NCI-H446 treated with DMSO at 0.1 percent for 48 hours (cell line): ENCODE measurements at regions not wholly inside any gene's neighbourhood (a gene's known extent, or its start where the extent isn't known, plus 50 kb on each side); places are given as distances from the start of the nearest gene placed in this dataset.
"Not testable (repeated sequence)": the region's sequence is repeated elsewhere in the genome, so short reads cannot be mapped to it uniquely, and the experiment has no call there.

ENCODE experiments used
- DNase-seq: peaks from one replicate; lab custom pipeline; 2025; lab: John Stamatoyannopoulos, UW

DNA sequence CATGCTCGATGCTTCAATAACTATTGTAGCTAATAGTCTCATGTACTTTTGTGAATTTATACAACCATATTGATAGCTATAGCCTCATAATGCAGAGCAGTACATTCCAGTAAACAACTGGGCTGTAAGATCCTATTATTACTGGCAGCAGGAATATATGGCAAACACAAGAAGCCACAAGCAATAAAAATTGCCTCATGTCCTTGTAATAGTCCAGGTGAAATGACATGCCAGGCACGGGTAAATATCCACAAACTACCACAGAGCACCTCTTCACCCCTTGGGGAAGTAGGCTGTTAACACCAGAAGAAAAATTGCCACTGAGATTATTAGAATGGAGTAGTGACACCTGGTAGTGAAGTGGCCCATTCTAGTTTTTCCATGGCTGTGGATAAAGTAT, 158.3 kb downstream of the MTX2 start:
- no peak for DNase-seq

DNA sequence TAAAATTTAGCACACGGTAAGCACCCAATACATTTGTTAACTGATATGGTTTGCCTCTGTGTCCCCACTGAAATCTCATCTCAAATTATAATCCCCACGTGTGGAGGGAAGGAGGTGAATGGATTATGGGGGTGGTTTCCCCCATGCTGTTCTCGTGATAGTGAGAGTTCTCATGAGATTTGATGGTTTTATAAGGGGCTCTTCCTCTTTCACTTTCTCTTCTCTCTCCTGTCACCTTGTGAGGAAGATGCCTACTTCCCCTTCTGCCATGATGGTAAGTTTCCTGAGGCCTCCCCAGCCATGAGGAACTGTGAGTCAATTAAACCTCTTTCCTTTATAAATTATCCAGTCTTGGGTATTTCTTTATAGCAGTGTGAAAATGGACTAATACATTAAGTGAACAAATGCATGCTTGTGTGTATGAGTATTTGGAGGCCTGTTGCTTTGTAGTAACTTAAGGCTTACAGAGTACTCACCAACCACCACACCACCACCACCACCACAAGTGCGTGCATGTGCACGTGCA, 159.8 kb downstream of the MTX2 start:
- not testable (repeated sequence) for DNase-seq

DNA sequence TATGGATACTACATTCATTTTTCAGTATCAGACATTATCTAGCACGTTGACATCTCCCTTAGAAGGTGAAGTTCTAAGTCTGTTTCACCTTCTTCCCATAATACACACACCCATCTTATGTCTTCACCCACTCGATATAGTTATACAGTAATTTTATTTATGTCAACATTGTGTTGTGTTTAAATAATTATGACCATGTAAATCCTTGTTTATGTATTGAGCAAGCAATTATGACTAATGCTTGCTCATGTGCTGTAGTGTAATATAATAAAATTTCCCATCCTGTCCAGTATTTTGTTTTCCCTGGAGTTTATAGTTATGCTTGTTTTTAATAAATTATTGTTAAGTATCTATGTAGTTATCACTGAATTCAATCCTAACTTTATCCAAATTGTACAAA, 163.2 kb downstream of the MTX2 start:
- DNase-seq, result no peak

DNA sequence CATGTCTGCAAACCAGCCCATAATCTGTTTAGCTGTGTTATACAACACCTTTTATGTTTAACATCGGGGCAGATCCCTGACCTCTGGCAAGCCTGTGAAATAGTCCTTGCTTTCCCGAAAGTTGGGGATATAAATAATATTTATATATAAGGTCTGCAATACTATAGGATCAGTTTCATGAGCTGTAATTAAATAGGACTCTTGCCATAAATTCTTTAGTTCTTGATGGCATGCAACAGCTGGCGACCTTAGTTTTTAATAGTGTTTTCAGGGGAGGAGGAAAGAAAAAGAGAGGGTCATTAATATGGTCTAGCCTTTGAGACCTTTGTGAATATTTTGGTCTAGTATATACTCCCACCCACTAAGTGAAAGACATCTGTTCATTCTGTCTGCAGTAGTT, 166.5 kb downstream of the MTX2 start:
- no peak for DNase-seq

DNA sequence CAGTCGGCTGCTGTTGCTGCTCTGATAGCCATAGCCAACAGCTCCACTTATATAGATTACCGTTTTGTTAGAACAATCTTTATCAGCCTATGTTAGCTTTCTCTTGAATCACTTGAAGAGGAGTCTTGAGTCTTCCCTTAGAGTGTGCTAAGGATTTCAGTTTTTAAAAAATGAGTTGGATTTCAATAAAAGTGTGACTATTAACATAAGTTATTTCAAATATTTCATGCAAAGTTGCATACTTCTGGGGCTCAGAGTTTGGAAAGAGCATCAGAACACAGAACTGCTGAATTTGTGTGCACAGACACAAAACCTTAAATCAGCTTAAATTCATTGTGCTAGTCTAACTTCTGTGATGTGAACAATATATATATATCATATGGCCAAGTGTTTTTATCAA, 174.7 kb downstream of the MTX2 start:
- DNase-seq, result no peak

DNA sequence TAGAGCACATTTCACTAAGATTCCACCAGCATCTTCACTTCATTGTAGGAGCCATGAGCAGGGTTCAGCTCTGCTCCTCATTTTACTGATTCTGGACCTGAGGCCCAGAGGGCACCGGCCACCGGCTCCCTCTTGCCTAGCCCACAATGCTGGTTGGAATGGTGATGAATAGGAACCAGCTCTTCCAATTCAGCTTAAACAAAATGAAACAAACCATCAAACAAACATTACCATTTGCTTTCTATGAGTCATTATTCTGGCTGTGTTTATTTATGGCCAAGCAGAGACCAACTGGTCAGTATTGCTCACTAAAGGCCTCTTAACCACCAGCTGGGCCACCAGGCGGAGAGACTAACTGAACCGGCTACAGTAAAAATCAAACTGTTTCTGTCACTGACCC, 176.7 kb downstream of the MTX2 start:
- DNase-seq, result no peak

DNA sequence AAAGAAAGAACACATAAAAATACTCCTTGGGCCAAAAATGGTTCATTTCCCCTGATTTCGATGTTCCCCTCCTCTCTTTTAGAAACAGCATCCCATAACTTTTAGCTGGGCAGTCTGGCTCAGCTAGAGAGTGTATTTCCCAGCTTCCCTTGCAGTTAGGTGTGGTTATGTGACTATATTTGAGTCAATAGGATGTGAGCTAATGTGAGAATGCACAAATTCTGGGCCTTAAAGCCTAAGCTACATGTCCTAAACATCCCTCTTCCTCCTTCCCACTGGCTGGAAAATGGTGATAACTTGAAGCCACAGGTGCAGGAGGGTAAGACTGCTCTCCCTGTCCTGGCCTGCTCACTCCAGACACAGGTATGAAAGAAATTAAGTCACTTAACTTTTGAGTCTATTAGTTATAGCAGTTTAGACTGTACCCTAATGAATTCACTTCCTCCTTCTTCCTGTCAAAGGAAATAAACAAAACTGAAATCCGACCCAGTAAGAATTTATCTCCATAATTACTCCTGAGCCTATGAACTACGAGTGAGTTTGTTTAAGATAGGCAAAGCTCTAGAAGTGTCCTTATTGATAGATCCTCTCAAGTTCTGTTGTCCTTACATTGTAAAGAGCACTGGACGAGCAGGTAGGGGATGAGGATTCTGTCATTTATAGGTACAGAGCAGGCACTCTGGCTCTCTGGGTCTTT, 177.6 kb downstream of the MTX2 start:
- DNase-seq, result no peak

DNA sequence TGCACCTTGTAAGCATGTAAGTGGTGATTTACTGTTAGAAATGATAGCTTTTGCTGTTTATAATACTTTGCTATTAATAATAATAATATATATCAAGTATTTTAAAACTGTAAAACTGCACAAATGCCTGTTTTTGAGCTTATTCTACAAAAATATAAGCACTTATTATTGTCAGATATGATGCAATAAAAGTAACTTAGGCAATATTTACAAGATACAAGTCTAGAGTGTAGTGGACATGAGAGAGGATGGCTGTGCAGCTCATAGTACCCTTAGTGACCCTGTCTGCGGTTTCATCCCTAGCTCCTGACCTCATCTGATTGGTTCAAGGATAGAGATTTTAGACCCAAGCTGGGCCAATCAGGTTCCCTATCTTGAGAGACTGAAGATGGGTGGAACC, 178.4 kb downstream of the MTX2 start:
- DNase-seq, result no peak

DNA sequence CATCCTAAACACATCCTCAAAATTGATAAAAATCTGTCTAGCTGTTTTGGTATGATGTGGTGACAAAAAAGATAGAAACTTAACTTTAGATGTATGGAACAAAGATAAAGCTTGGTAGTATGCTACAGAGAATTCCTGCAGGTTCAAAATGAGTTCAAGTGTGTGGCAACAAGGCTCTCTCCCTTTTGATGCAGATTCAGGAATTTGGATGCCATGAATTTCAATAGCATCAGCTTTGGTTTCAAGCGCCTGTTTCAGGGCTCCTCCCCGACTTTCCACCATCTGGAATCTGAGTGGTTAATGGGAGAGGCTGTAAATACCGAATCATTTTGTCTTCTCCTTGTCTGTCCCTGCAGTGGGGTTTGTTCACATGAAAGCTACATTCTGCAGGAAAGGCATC, 180.6 kb downstream of the MTX2 start:
- DNase-seq, result no peak

DNA sequence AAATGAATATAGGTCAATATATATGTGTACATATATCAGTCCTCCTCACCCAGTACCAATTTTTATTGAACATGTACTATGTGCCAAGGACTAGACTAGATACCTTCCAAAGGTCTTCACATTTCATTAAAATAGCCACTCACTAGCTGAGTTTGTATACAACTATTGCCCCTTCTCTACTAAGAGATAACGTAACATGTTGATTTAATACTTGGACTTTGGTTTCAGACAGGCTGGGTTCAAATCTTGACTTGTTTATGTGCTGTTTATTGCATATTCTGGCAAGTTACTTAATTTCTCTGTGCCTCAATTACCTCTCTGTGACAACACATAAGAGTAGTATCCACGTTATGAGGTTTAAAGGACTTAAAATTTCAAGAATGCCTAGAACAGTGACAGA, 184.5 kb downstream of the MTX2 start:
- no peak for DNase-seq

DNA sequence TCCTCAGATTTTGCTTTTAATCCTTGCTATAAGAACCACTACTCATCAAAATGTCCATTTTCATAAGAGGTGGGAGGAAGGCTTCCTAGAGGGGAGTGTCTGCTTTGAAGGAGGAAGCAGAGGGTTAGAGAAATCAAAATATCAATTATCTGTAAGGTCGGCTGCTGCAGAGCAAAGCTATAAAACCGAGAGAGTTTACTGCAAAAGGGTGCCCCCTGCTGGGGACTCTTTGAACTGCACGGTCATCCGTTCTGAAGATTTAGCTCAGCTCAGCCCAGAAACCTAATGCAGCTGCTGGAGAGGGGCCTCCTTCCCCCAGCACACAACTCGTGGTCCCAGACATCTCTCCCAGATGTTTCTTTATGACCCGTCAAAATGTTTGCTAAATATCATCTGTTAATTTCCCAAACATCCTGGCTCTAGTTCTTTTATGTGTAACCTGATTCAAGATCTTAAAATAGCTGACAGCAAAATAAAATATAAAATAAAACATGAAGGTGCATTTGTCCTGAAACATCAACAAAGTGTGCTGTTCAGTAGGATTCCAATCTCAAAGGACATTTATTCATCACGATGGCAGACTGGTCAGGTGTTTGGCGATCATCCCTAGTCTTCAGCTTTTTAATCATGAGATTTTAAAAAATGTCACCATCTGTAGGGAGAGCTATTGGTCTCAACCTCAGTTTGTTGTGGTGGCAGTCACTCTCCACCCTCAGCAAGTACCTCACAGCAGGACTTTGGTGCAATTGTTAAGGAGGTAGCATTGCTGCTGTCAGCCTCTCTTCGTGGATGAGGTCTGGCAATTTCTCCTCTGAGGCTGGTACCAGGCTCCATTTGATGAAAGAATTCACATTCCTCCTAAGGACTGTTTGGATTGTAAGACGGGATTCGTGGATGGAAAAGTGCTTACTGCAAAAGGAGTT, 185.9 kb downstream of the MTX2 start:
- peak; percentile 4 for DNase-seq

DNA sequence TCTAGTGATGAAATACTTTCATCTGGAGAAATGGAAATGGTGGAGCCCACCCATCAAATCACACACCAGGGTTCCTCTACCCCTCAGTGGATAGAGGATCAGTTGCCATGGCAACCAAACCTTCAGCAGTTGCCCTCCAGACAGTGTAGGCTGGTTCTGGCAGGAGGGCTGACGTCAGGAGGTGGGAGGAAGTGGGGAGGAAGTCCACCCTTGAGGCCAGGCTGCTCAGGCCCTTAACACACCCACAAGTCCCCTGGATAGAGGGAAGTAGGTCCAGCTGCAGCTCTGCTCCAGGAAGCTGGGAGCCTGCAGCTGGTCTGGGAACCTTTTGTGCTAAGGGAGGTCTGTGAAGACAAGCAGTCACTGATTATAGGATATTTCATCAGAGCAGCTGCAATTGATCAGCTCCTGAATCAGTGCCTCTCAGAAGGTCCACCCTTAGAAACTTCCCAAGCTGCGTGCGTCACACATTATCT, 186.6 kb downstream of the MTX2 start:
- no peak for DNase-seq

DNA sequence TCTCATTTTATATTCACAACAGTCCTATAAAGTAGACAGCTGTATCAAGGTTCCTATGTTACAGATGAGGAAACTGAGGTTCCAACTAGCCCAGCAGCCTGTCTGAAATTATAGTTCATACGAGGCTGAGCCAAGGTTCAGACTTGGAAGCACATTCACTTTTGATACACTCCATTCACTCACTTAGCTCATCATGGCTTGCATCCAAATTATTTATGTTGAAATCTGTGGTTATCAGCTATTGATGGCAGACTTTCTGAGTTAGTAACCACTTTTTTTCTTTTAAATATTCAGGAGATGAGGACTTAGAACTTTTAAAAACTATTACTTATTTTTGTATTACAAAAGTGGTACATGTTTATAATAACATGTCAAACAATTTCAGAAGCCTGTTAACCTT, 188.2 kb downstream of the MTX2 start:
- DNase-seq, result no peak

DNA sequence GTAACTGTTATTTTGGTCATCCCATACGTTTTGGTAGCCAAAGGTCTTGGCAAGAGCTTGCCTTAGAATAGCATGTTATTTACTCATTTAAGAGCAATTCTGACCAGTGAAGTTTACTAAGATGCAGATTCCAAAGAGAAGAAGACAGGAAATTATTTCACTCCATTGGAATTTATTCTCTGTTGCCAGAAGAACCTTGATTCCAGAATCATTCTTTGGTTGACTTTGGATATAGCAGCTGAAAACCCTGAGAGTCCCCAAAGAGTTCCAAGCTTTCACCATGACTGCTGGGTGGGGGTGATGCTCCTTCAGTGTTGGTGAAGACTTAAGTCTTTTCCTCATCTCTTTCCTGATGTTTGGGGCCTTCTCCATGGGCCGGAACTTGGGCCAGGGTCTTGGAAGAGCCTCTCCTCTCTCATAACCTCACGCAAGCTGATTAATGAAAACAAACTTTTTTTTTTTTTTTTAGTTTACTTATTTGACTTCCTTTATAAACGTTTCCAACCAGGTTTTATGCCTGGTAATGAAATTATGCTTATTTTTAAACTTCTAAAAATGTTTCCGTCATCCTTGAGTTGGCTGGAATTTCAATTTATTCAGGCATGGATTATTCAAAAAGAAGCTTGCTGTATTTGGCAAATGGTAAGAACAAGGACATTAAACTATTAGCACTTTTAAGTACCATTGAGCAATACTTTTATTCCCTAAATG, 192.0 kb downstream of the MTX2 start:
- DNase-seq, result no peak

DNA sequence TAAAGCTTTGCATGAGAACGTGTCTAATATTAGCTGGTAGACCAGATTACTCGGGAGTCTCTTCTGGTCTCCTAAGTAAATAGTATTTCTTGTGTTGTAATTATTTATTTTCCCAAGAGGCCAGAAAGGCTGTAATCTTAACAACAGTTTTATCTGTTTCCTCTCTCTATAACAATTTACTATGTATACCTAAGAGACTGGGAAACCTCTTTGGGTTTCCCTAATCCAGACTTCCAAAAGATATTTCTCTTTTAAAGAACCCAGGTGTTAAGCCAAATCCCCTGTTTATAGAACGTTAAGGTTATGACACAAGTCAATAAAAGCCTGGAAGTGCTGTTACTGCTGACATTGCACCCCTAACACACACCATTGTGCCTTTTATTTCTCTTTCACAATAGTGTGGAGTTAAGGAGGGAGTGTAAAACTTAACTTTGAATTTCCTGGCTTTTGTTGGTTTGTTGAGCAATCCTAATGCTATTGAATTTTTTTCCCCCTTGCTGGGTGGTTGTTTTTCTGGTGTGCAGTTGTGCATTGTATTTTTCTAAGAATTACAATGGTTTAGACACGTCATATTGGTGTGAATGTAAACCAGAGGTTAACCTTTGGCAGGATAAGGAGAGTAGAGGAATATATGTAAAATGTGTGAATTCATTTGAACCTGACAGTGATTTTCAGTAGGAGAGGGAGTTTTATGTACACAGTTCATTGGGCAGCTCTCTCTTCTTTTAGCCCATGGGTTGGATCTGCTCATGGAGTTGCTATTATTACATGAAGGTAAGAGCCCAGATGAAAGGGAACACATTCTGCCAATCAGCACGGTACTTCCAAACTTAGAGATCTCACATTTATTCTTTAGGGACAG, 192.8 kb downstream of the MTX2 start:
- DNase-seq, result no peak

DNA sequence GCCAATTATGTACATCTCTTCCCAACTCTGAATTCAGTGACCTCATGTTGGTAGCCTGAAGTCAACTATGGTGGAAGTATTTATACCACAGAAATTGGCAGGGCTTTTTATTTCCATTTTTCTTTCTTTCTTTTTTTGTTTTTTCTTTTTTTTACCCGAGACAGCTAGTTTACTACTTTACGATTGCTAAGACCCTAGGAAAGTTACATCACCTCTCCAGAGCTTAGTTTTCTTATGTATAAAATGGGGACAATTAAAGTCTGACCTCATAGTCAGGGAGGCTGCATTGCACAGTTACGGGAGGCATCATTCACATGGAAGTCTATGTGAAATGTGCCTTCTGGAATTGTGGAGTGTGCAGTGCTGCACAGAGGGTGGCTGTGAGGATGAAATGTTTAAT, 194.3 kb downstream of the MTX2 start:
- no peak for DNase-seq

DNA sequence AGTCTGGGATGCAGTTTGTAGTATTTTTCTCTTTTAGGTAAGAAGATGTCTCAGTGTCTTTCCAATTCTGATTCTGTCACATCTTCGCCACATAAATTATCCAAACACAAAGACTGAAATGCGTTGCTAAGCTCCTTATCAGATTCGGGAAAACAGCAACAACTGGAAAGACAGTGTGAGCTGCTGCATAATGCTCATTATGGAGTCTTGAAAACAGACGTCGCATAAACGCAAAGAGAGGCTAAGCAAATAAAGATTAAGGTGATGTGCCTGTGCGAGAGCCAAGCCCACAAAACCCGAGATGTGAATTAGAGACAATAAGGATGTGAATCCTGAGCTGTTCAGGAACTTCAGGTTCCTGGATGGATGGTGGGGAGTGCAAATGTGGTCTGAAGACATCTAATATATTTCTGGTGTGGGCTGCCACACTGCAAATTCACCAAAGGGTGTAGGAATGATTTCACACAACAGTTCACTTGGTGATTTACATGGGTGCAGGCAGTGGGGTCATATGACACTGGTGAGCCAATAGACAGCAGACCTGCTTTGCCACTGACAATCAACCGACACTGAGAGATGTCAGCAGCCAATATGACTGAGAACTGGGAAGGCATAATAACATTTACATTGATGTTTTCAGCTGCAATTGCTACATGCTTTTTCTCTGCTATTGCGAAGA, 195.8 kb downstream of the MTX2 start:
- no peak for DNase-seq

DNA sequence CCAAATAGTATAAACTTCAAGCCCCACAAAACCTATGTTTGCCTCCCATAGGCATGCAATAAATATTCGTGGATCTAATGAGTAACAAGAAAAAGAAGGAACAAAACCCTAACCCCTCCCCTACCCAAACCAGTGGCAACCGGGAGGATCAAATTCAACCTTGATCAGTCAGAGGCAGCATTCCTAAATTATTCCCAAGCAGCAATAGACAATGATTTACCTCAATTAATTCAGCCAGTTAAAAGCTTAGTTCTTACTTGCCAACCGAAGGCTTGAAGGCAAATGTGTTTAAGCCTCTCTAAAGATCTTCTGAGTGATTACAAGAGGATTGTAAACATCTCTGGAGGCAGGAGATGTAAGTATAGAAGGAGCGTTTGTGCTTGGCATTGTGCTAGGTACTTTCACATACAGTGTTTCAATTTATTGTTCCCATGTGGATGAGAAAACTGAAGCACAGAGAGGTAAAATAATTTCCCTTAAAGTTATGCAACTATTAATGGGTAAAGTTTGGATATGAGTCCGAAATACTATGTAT, 197.7 kb downstream of the MTX2 start:
- no peak for DNase-seq

DNA sequence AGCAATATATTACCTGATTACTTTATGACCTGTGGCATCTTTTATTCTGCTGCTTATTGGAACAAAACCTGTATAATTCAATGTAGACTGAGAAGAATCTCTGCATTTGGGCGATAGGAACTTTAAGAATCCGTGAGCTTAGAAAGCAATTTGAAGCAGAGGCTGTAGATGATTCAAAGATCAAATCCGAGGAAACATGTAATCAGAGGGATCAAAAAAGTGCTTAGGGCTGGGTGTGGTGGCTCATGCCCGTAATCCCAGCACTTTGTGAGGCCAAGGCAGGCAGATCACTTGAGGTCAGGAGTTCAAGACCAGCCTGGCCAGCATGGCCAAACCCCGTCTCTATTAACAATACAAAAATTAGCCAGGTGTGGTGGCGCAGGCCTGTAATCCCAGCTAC, 198.4 kb downstream of the MTX2 start:
- no peak for DNase-seq

DNA sequence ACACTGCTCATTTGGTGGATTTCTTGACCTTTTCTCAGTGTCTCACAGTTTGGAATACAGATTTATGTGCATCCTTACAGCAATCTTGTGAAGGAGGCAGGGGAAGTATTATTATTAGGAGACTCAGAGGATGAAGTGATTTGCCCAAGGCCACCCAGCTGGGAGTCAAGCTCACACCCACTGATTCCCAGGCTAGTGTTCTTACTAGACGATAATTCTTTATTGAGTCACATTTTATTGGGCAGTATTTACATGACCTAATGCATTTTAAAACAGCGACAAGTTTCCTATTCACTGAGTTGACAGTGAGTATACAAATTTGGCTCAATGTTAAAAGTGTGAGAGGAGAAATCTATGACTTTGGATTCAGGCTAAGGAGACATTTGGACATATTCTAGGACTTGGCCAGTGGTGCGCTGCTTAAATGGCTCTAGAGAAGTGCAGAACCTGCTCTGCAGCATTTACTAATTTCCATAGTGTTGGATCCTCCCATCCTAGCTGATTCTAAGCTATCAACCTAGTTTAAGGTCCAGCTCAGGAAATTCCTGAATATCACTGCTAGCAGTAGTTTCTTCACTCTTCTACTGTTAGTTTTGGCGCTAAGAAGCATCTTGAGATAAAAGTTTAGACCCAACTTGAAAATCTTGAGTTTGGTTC, 199.3 kb downstream of the MTX2 start:
- DNase-seq, result no peak
